Testis (tissue), 2 donors: ENCODE measurements at regions not wholly inside any gene's neighbourhood (a gene's known extent, or its start where the extent isn't known, plus 50 kb on each side); places are given as distances from the start of the nearest gene placed in this dataset.

Source experiments
- DNase-seq: peaks from one replicate; pipeline ENCODE4 v3.0.0-alpha.2; 2019
- H3K27ac ChIP-seq, 2 donors: fragments of 200-600 bp; sonication (generic); one replicate each; pipeline ENCODE4 v1.5.1; 2019
- H3K27me3 ChIP-seq: fragments of 200-600 bp; sonication (generic); one replicate; pipeline ENCODE4 v1.5.1; 2019
- H3K36me3 ChIP-seq: fragments of 200-600 bp; sonication (generic); one replicate; pipeline ENCODE4 v1.5.1; 2017; ENCODE audit warnings: low read depth; ENCODE audit errors: missing control alignments
- H3K4me1 ChIP-seq: fragments of 200-600 bp; sonication (generic); one replicate; pipeline ENCODE4 v1.5.1; 2019
- H3K4me3 ChIP-seq, 2 donors: fragments of 200-600 bp; sonication (generic); one replicate each; pipeline ENCODE4 v1.5.1; 2017 to 2019
- H3K9me3 ChIP-seq: fragments of 200-600 bp; sonication (generic); one replicate; pipeline ENCODE4 v1.5.1; 2017
- CTCF ChIP-seq, 3 experiments: fragments of 450-650 bp in 2 of 3; fragments of 200-600 bp in 1 of 3; sonication (generic) in 1 of 3; IDR thresholded peaks; one replicate each; pipeline ENCODE4 v1.5.1; 2016 to 2019; ENCODE audit warnings: antibody characterized with exemption in 3 of 3, mild to moderate bottlenecking in 2 of 3, moderate library complexity in 1 of 3
- POLR2A ChIP-seq: fragments of 450-650 bp; IDR thresholded peaks from one replicate; pipeline ENCODE4 v1.6.1; 2017; ENCODE audit warnings: antibody characterized with exemption, mild to moderate bottlenecking, moderate library complexity
- WGBS, 2 donors: methylation state at CpG; one replicate each; pipeline ENCODE4 v1.1.5; 2018; 5-methylcytosine and 5-hydroxymethylcytosine counted together
- intact Hi-C: fragments of 100-400 bp; cut with DNase I; formaldehyde crosslinking; loops from one replicate; pipeline ENCODE4 v1.15.1; 2023; ENCODE audit warnings: low total_unique reads

- Histone ChIP-seq H3K4me1 (no peaks in the 10 kb centered on the region), H3K9me3 (no peaks in the 10 kb centered on the region), H3K4me3 (no peak overlapping the region), H3K27me3 (no peaks in the 10 kb centered on the region), H3K27ac (no peak overlapping the region), H3K36me3 (no peaks in the 10 kb centered on the region)
- intact Hi-C loops = no loop called here
- no peak for TF ChIP-seq CTCF (IDR thresholded peaks at IDR 0.05)
- no peak for TF ChIP-seq POLR2A
- 37 to 69% methylated on average over 1 of the region's 1 CpG for WGBS, 2 donors
- DNase-seq = no peak
These were observed 1994.9 kb upstream of the FLRT2 start for GRCh38 chr14:83534995-83535394.

GRCh38 chr14:83535444-83535843, 1994.5 kb upstream of the FLRT2 start:
- WGBS, 2 donors = 94 to 97% methylated on average over 5 of the region's 5 CpGs
- H3K4me1 ChIP-seq = no peaks in the 10 kb centered on the region
- no peak for TF ChIP-seq POLR2A
- TF ChIP-seq CTCF (IDR thresholded peaks at IDR 0.05) = no peak
- no peak overlapping the region for H3K4me3 ChIP-seq
- intact Hi-C loops = no loop called here
- H3K27me3 ChIP-seq = no peaks in the 10 kb centered on the region
- H3K27ac ChIP-seq = no peak overlapping the region
- no peaks in the 10 kb centered on the region for H3K36me3 ChIP-seq
- no peaks in the 10 kb centered on the region for H3K9me3 ChIP-seq
- DNase-seq = no peak

GRCh38 chr14:83541147-83541546, 1988.8 kb upstream of the FLRT2 start:
- TF ChIP-seq POLR2A (no peak), CTCF (IDR thresholded peaks at IDR 0.05) (no peak)
- Histone ChIP-seq H3K4me3 (peak overlapping the region; percentile 5 to 13), H3K9me3 (no peaks in the 10 kb centered on the region), H3K27ac (no peak overlapping the region), H3K27me3 (no peaks in the 10 kb centered on the region), H3K36me3 (no peaks in the 10 kb centered on the region), H3K4me1 (no peaks in the 10 kb centered on the region)
- intact Hi-C loops = no loop called here
- no peak for DNase-seq
- 78 to 83% methylated on average over 13 of the region's 13 CpGs for WGBS, 2 donors

- Histone ChIP-seq H3K4me3 (no peak overlapping the region), H3K27ac (no peak overlapping the region), H3K27me3 (no peaks in the 10 kb centered on the region), H3K9me3 (no peaks in the 10 kb centered on the region), H3K36me3 (no peaks in the 10 kb centered on the region), H3K4me1 (no peaks in the 10 kb centered on the region)
- 56 to 57% methylated on average over 5 of the region's 5 CpGs for WGBS, 2 donors
- intact Hi-C loops = no loop called here
- no peak for TF ChIP-seq CTCF (IDR thresholded peaks at IDR 0.05)
- DNase-seq = no peak
These were observed 1981.7 kb upstream of the FLRT2 start for GRCh38 chr14:83548061-83548839.

GRCh38 chr14:83556065-83556464, 1973.9 kb upstream of the FLRT2 start:
- Histone ChIP-seq H3K27me3 (no peaks in the 10 kb centered on the region), H3K4me3 (no peak overlapping the region), H3K36me3 (no peaks in the 10 kb centered on the region), H3K27ac (no peak overlapping the region), H3K4me1 (no peaks in the 10 kb centered on the region), H3K9me3 (no peaks in the 10 kb centered on the region)
- no peak for DNase-seq
- 58 to 66% methylated on average over 2 of the region's 2 CpGs for WGBS, 2 donors
- no peak for TF ChIP-seq POLR2A
- TF ChIP-seq CTCF (IDR thresholded peaks at IDR 0.05) = no peak
- intact Hi-C loops = no loop called here
